IPS-18a (cell line): ENCODE measurements at regions not wholly inside any gene's neighbourhood (a gene's known extent, or its start where the extent isn't known, plus 50 kb on each side); places are given as distances from the start of the nearest gene placed in this dataset.

ENCODE experiments used
- H3K27ac ChIP-seq: one replicate; pipeline ENCODE4 v1.5.1; 2013; ENCODE audit warnings: low read length
- H3K27me3 ChIP-seq: one replicate; pipeline ENCODE4 v1.6.1; 2013; ENCODE audit warnings: mild to moderate bottlenecking, low read length; ENCODE audit not compliant: control insufficient read depth, insufficient read depth
- H3K36me3 ChIP-seq: one replicate; pipeline ENCODE4 v1.6.1; 2013; ENCODE audit warnings: low read depth, low read length; ENCODE audit not compliant: control insufficient read depth
- H3K4me1 ChIP-seq: one replicate; pipeline ENCODE4 v1.6.1; 2013; ENCODE audit warnings: low read depth, low read length; ENCODE audit not compliant: control insufficient read depth
- H3K4me3 ChIP-seq: one replicate; pipeline ENCODE4 v1.5.1; 2013; ENCODE audit warnings: low read length
- H3K9ac ChIP-seq: one replicate; pipeline ENCODE4 v1.6.1; 2013; ENCODE audit warnings: mild to moderate bottlenecking, low read length, moderate library complexity
- H3K9me3 ChIP-seq: one replicate; pipeline ENCODE4 v1.6.1; 2013; ENCODE audit warnings: low read depth, low read length; ENCODE audit not compliant: control insufficient read depth

GRCh38 chr3:5304789-5305683 lies 117.5 kb downstream of the EDEM1 start:
- H3K36me3 ChIP-seq, result no peaks in the 10 kb centered on the region
- no peaks in the 10 kb centered on the region for H3K4me1 ChIP-seq
- H3K4me3 ChIP-seq, result no peak overlapping the region
- no peak overlapping the region for H3K27ac ChIP-seq
- no peaks in the 10 kb centered on the region for H3K9me3 ChIP-seq
- no peaks in the 10 kb centered on the region for H3K27me3 ChIP-seq
- H3K9ac ChIP-seq, result no peak overlapping the region

DNA sequence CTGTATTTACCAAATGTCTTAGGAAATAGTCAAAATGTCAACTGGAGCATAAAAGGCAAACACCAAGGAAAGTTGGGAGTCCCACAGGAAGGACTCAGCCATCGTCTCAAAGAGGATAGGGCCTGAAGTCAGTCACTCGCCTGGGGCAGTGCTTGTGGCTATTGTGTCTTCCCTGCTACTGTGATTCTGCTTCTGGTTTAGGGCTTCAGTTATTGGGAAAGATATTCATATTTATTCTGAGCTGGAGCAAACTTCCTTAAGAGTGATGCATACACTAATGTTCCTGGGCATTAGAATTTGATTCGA lies 118.1 kb downstream of the EDEM1 start:
- H3K9me3 ChIP-seq, result no peaks in the 10 kb centered on the region
- no peak overlapping the region for H3K4me3 ChIP-seq

GRCh38 chr3:5309171-5309570 lies 121.7 kb downstream of the EDEM1 start:
- Histone ChIP-seq H3K4me3 (no peak overlapping the region), H3K27me3 (no peaks in the 10 kb centered on the region), H3K36me3 (no peaks in the 10 kb centered on the region), H3K9me3 (no peaks in the 10 kb centered on the region), H3K9ac (no peak overlapping the region), H3K4me1 (no peaks in the 10 kb centered on the region), H3K27ac (no peak overlapping the region)

More for the DNA sequence above, 118.1 kb downstream of the EDEM1 start:
- H3K27me3 ChIP-seq, result no peaks in the 10 kb centered on the region
- no peaks in the 10 kb centered on the region for H3K4me1 ChIP-seq
- H3K9ac ChIP-seq, result no peak overlapping the region
- no peaks in the 10 kb centered on the region for H3K36me3 ChIP-seq
- H3K27ac ChIP-seq, result no peak overlapping the region

GRCh38 chr3:5309602-5310001 lies 122.1 kb downstream of the EDEM1 start:
- no peak overlapping the region for H3K4me3 ChIP-seq
- no peaks in the 10 kb centered on the region for H3K27me3 ChIP-seq
- no peaks in the 10 kb centered on the region for H3K36me3 ChIP-seq
- no peak overlapping the region for H3K27ac ChIP-seq
- H3K9ac ChIP-seq, result no peak overlapping the region
- no peaks in the 10 kb centered on the region for H3K4me1 ChIP-seq
- no peaks in the 10 kb centered on the region for H3K9me3 ChIP-seq

GRCh38 chr3:5310509-5310908 lies 123.0 kb downstream of the EDEM1 start:
- Histone ChIP-seq H3K27me3 (no peaks in the 10 kb centered on the region), H3K9me3 (no peaks in the 10 kb centered on the region), H3K4me1 (no peaks in the 10 kb centered on the region), H3K27ac (no peak overlapping the region), H3K36me3 (no peaks in the 10 kb centered on the region), H3K4me3 (no peak overlapping the region), H3K9ac (no peak overlapping the region)

DNA sequence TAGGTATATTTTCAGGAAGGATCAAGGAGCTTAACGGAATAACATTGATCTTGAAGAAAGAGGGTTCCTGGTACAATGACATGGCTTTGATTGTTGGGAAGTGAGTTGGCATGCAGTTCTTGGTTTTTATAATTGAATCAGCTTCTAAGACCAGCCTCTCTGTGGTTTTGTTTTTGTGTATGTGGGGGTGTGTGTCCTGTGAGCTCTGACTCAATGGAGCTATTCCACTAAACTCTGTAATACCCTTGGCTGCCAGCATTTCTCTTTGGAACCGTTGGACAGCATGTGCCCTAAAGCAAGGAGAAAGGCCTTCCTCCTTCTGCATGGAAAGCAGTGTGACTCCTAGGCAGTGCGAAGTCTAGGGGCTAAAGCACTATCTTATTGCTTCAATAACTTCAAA lies 124.8 kb downstream of the EDEM1 start:
- H3K27ac ChIP-seq, result no peak overlapping the region
- H3K27me3 ChIP-seq, result no peaks in the 10 kb centered on the region
- H3K36me3 ChIP-seq, result no peaks in the 10 kb centered on the region
- H3K4me1 ChIP-seq, result no peaks in the 10 kb centered on the region
- no peak overlapping the region for H3K4me3 ChIP-seq
- H3K9ac ChIP-seq, result no peak overlapping the region
- no peaks in the 10 kb centered on the region for H3K9me3 ChIP-seq

DNA sequence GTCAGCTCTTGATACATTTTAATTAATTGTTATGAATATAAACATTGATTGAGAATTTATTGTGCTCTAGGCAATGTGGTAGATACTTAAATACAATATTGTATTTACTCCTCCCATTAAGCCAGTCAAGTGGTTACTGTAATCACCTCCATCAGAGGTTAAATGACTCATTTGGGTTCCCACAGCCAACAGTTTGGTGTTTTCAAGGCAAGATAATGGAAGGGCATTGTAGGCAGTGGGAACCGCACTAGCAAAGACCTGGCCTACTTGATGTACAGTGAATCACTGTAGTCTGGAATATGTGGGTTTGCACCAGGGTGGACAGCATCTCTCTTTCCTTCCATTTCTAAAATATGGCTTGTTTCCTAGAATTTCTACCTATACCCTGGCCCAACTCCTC lies 127.4 kb downstream of the EDEM1 start:
- no peaks in the 10 kb centered on the region for H3K27me3 ChIP-seq
- H3K36me3 ChIP-seq, result no peaks in the 10 kb centered on the region
- H3K4me3 ChIP-seq, result no peak overlapping the region
- no peaks in the 10 kb centered on the region for H3K4me1 ChIP-seq
- H3K27ac ChIP-seq, result no peak overlapping the region
- H3K9ac ChIP-seq, result no peak overlapping the region
- no peaks in the 10 kb centered on the region for H3K9me3 ChIP-seq

GRCh38 chr3:5317557-5317956 lies 130.1 kb downstream of the EDEM1 start:
- Histone ChIP-seq H3K4me1 (no peaks in the 10 kb centered on the region), H3K36me3 (no peaks in the 10 kb centered on the region), H3K9me3 (no peaks in the 10 kb centered on the region), H3K27ac (no peak overlapping the region), H3K4me3 (no peak overlapping the region), H3K27me3 (no peaks in the 10 kb centered on the region), H3K9ac (no peak overlapping the region)

- H3K27me3 ChIP-seq, result no peaks in the 10 kb centered on the region
- H3K9me3 ChIP-seq, result no peaks in the 10 kb centered on the region
- no peak overlapping the region for H3K4me3 ChIP-seq
- H3K9ac ChIP-seq, result no peak overlapping the region
- no peak overlapping the region for H3K27ac ChIP-seq
- no peaks in the 10 kb centered on the region for H3K4me1 ChIP-seq
- no peaks in the 10 kb centered on the region for H3K36me3 ChIP-seq
Observed at GRCh38 chr3:5319454-5319853, 131.9 kb downstream of the EDEM1 start.

- H3K4me3 ChIP-seq, result no peak overlapping the region
- H3K9ac ChIP-seq, result no peak overlapping the region
- no peak overlapping the region for H3K27ac ChIP-seq
- H3K36me3 ChIP-seq, result no peaks in the 10 kb centered on the region
- H3K27me3 ChIP-seq, result no peaks in the 10 kb centered on the region
- no peaks in the 10 kb centered on the region for H3K4me1 ChIP-seq
- H3K9me3 ChIP-seq, result no peaks in the 10 kb centered on the region
Observed at GRCh38 chr3:5321666-5322340, 134.3 kb downstream of the EDEM1 start.

DNA sequence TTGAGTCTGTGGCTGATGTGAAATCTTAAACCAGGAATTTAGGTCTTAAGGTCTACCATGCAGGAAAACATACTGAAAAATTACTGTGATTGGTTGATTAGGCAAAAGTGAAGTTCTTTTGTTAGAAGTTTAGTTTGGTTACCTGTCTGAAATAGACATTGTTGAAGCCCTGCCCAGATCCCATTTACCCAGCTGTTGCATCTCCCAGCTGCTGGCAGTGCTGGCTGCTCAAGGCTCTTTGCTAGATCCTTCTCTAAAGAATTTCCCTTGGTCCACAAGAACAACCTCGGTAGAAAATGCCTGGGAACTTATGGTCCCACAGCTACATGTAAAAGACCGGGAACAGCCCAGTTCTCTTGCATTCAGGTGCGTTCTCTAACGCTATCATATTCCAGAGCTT lies 137.3 kb downstream of the EDEM1 start:
- H3K27ac ChIP-seq, result no peak overlapping the region
- no peak overlapping the region for H3K9ac ChIP-seq
- H3K4me1 ChIP-seq, result no peaks in the 10 kb centered on the region
- no peaks in the 10 kb centered on the region for H3K9me3 ChIP-seq
- H3K4me3 ChIP-seq, result no peak overlapping the region
- H3K36me3 ChIP-seq, result no peaks in the 10 kb centered on the region
- no peaks in the 10 kb centered on the region for H3K27me3 ChIP-seq
